CD14-positive monocyte (primary cell): ENCODE measurements at regions not wholly inside any gene's neighbourhood (a gene's known extent, or its start where the extent isn't known, plus 50 kb on each side); places are given as distances from the start of the nearest gene placed in this dataset.

Experiments used
- DNase-seq, 3 donors: peaks; one replicate each; pipeline ENCODE4 v3.0.0-alpha.2; 2011 to 2022
- H2AFZ ChIP-seq: 2 replicates; pipeline ENCODE4 v1.6.0; 2012; ENCODE audit warnings: mild to moderate bottlenecking, low read depth, low read length, inconsistent platforms; ENCODE audit not compliant: insufficient read depth, poor library complexity, severe bottlenecking
- H3K27ac ChIP-seq, 2 donors: 1 replicate in 1 of 2; 2 replicates in 1 of 2; pipeline ENCODE4 v1.5.1; 2012 to 2013; ENCODE audit warnings: low read length in 2 of 2, control low read depth in 1 of 2, inconsistent platforms in 1 of 2, low read depth in 1 of 2, mild to moderate bottlenecking in 1 of 2
- H3K27me3 ChIP-seq, 2 donors: one replicate each; pipeline versions ENCODE4 v1.6.0 to v1.6.1; 2011 to 2013; ENCODE audit warnings: low read length in 2 of 2; ENCODE audit not compliant: control insufficient read depth in 2 of 2, insufficient read depth in 2 of 2
- H3K36me3 ChIP-seq, 2 donors: replicated peaks in 1 of 2; 1 replicate in 1 of 2; 2 replicates in 1 of 2; pipeline versions ENCODE4 v1.5.1 to v1.6.1; 2012 to 2013; ENCODE audit warnings: low read length in 2 of 2, control low read depth in 1 of 2, inconsistent platforms in 1 of 2, mild to moderate bottlenecking in 1 of 2; ENCODE audit not compliant: insufficient read depth in 2 of 2, control insufficient read depth in 1 of 2
- H3K4me1 ChIP-seq, 2 donors: 1 replicate in 1 of 2; 2 replicates in 1 of 2; pipeline versions ENCODE4 v1.5.1 to v1.6.1; 2012 to 2013; ENCODE audit warnings: low read length in 2 of 2, control low read depth in 1 of 2, inconsistent platforms in 1 of 2, mild to moderate bottlenecking in 1 of 2, moderate library complexity in 1 of 2; ENCODE audit not compliant: insufficient read depth in 2 of 2, control insufficient read depth in 1 of 2
- H3K4me2 ChIP-seq: replicated peaks from 2 replicates; pipeline ENCODE3; 2012; ENCODE audit warnings: low read length, moderate library complexity, mild to moderate bottlenecking; ENCODE audit not compliant: poor library complexity, severe bottlenecking; ENCODE audit errors: extremely low read depth
- H3K4me3 ChIP-seq, 3 experiments: fragments of 200-600 bp in 1 of 3; sonication (generic) in 1 of 3; replicated peaks in 1 of 3; 1 replicate in 2 of 3; 2 replicates in 1 of 3; pipeline ENCODE4 v1.5.1; 2011 to 2013; ENCODE audit warnings: low read length in 3 of 3, mild to moderate bottlenecking in 3 of 3, control low read depth in 2 of 3, low read depth in 2 of 3, inconsistent platforms in 1 of 3, moderate library complexity in 1 of 3
- H3K79me2 ChIP-seq: 2 replicates; pipeline ENCODE4 v1.6.0; 2012; ENCODE audit warnings: mild to moderate bottlenecking, control low read depth, inconsistent platforms, low read length, moderate library complexity; ENCODE audit not compliant: insufficient read depth
- H3K9ac ChIP-seq: 2 replicates; pipeline ENCODE4 v1.6.0; 2017; ENCODE audit warnings: low read length, mild to moderate bottlenecking; ENCODE audit not compliant: insufficient read depth, poor library complexity, severe bottlenecking
- H3K9me3 ChIP-seq, 2 donors: replicated peaks in 1 of 2; 1 replicate in 1 of 2; 2 replicates in 1 of 2; pipeline versions ENCODE4 v1.5.1 to v1.6.1; 2012 to 2013; ENCODE audit warnings: low read length in 2 of 2, control low read depth in 1 of 2; ENCODE audit not compliant: control insufficient read depth in 1 of 2, insufficient read depth in 1 of 2
- H4K20me1 ChIP-seq: 2 replicates; pipeline ENCODE4 v1.6.0; 2012; ENCODE audit warnings: mild to moderate bottlenecking, low read length, control low read depth, moderate library complexity; ENCODE audit not compliant: insufficient read depth
- H3K27ac Mint-ChIP-seq, 7 donors: one replicate each; pipeline ENCODE4 v1.8.0; 2020; ENCODE audit warnings: mild to moderate bottlenecking in 7 of 7, mixed read lengths in 7 of 7, moderate library complexity in 6 of 7, inconsistent platforms in 2 of 7
- H3K27me3 Mint-ChIP-seq, 3 donors: one replicate each; pipeline ENCODE4 v1.8.0; 2021 to 2022; ENCODE audit warnings: low read depth in 3 of 3, mild to moderate bottlenecking in 3 of 3, mixed read lengths in 3 of 3, moderate library complexity in 3 of 3, inconsistent platforms in 1 of 3
- H3K36me3 Mint-ChIP-seq, 2 donors: one replicate each; pipeline ENCODE4 v1.8.0; 2020; ENCODE audit warnings: mixed read lengths in 2 of 2, inconsistent platforms in 1 of 2, mild to moderate bottlenecking in 1 of 2
- H3K4me1 Mint-ChIP-seq: one replicate; pipeline ENCODE4 v1.8.0; 2020; ENCODE audit warnings: mild to moderate bottlenecking, mixed read lengths
- H3K4me3 Mint-ChIP-seq, 2 donors: one replicate each; pipeline ENCODE4 v1.8.0; 2020; ENCODE audit warnings: mild to moderate bottlenecking in 2 of 2, mixed read lengths in 2 of 2, moderate library complexity in 1 of 2
- H3K9me3 Mint-ChIP-seq, 7 donors: one replicate each; pipeline ENCODE4 v1.8.0; 2020 to 2022; ENCODE audit warnings: mixed read lengths in 7 of 7, mild to moderate bottlenecking in 6 of 7, moderate library complexity in 6 of 7, inconsistent platforms in 2 of 7
- CTCF ChIP-seq: fragments of 200-600 bp; IDR thresholded peaks from one replicate; pipeline ENCODE4 v1.8.0; 2022; ENCODE audit warnings: antibody characterized with exemption, mild to moderate bottlenecking
- WGBS: methylation state at CpG from one replicate; pipeline ENCODE4 v1.1.5; 2013; ENCODE audit warnings: missing lambda C conversion rate; ENCODE audit not compliant: insufficient coverage; 5-methylcytosine and 5-hydroxymethylcytosine counted together
- intact Hi-C, 2 donors: fragments of 100-400 bp; cut with micrococcal nuclease; formaldehyde crosslinking; loops; one replicate each; pipeline versions ENCODE4 v1.15.0 to v1.15.1; 2023

GRCh38 chr16:16890964-16891363, 512.0 kb downstream of the NPIPA7 start:
- no peaks in the 10 kb centered on the region for H3K79me2 ChIP-seq
- no peak for TF ChIP-seq CTCF
- intact Hi-C loops = no loop called here
- no peak overlapping the region for H2AFZ ChIP-seq
- H3K36me3 ChIP-seq = no peaks in the 10 kb centered on the region
- no peak overlapping the region for H3K4me3 Mint-ChIP-seq
- no peaks in the 10 kb centered on the region for H3K4me1 ChIP-seq
- DNase-seq = no peak
- no peaks in the 10 kb centered on the region for H3K9me3 ChIP-seq
- no peak overlapping the region for H3K9ac ChIP-seq
- H3K4me3 ChIP-seq = no peak overlapping the region
- peaks cover 0 to 6% (median 2%) of the 10 kb centered on the region in 7 donors for H3K9me3 Mint-ChIP-seq
- no peaks in the 10 kb centered on the region for H3K4me1 Mint-ChIP-seq
- no peak overlapping the region for H3K4me2 ChIP-seq
- H4K20me1 ChIP-seq = no peaks in the 10 kb centered on the region
- H3K27me3 ChIP-seq = no peaks in the 10 kb centered on the region
- no peak overlapping the region for H3K27ac ChIP-seq
- H3K27me3 Mint-ChIP-seq = peaks cover 4 to 8% (median 5%) of the 10 kb centered on the region in 3 donors
- H3K36me3 Mint-ChIP-seq = no peaks in the 10 kb centered on the region
- H3K27ac Mint-ChIP-seq = no peak overlapping the region
- no CpG with 5 or more reads among the region's 2 CpGs for WGBS

- no peaks in the 10 kb centered on the region for H3K79me2 ChIP-seq
- no peak overlapping the region for H3K27ac Mint-ChIP-seq
- H2AFZ ChIP-seq = no peak overlapping the region
- H3K9me3 ChIP-seq = peaks cover 4% of the 10 kb centered on the region in 2 donors
- H3K4me3 Mint-ChIP-seq = no peak overlapping the region
- no peak for TF ChIP-seq CTCF
- H3K4me2 ChIP-seq = no peak overlapping the region
- peaks cover 10 to 23% (median 18%) of the 10 kb centered on the region in 7 donors for H3K9me3 Mint-ChIP-seq
- H3K27ac ChIP-seq = no peak overlapping the region
- no peaks in the 10 kb centered on the region for H3K36me3 Mint-ChIP-seq
- H4K20me1 ChIP-seq = no peaks in the 10 kb centered on the region
- no peaks in the 10 kb centered on the region for H3K4me1 Mint-ChIP-seq
- H3K36me3 ChIP-seq = no peaks in the 10 kb centered on the region
- H3K27me3 ChIP-seq = peaks cover 0 to 2% of the 10 kb centered on the region in 2 donors
- intact Hi-C loops = no loop called here
- no CpG with 5 or more reads among the region's 1 CpG for WGBS
- no peaks in the 10 kb centered on the region for H3K4me1 ChIP-seq
- no peak overlapping the region for H3K9ac ChIP-seq
- DNase-seq = no peak
- H3K27me3 Mint-ChIP-seq = peaks cover 3 to 4% (median 3%) of the 10 kb centered on the region in 3 donors
- H3K4me3 ChIP-seq = no peak overlapping the region
Observed at GRCh38 chr16:16904601-16905000, 525.7 kb downstream of the NPIPA7 start.
